HCT116 (cell line): ENCODE measurements at regions not wholly inside any gene's neighbourhood (a gene's known extent, or its start where the extent isn't known, plus 50 kb on each side); places are given as distances from the start of the nearest gene placed in this dataset.

Experiments used
- ATAC-seq: fragments of 200-7000 bp; cut with Tn5 transposase; 2 replicates; pipeline ENCODE4 v1.9.1; 2020; ENCODE audit warnings: mild to moderate bottlenecking, moderate library complexity
- BruUV-seq: library from RNA; stranded (reverse); fragments of 400-500 nt; replicated peaks from 2 replicates; lab custom pipeline; 2021; lab: Mats Ljungman, UMichigan
- CTCF ChIA-PET: fragments of 300-600 bp; sonication (Branson Sonifier 250); formaldehyde crosslinking; loops from one replicate; lab custom pipeline; 2021; ENCODE audit warnings: antibody characterized with exemption; lab: Charles Lee
- POLR2A ChIA-PET: fragments of 300-600, 350-600 bp; sonication (Branson Sonifier 250); formaldehyde crosslinking; loops from one replicate; lab custom pipeline; 2021; ENCODE audit warnings: antibody characterized with exemption; lab: Charles Lee
- RAD21 ChIA-PET, 2 experiments: fragments of 300-600 bp; sonication (Branson Sonifier 250); formaldehyde crosslinking; loops; one replicate each; lab custom pipeline; 2023; ENCODE audit warnings: low total read pairs in 2 of 2; ENCODE audit not compliant: uncharacterized antibody in 2 of 2, unreplicated experiment in 2 of 2, low non-redundant PET in 1 of 2; lab: Charles Lee
- DNase-seq: peaks from one replicate; pipeline ENCODE4 v3.0.0-alpha.2; 2010; ENCODE audit warnings: low read depth, low spot score
- H2AFZ ChIP-seq: fragments of 200-600 bp; shearing (Covaris generic), sonication (generic); 2 replicates; pipeline ENCODE4 v1.6.1; 2017; ENCODE audit warnings: low read depth, mixed run types, mixed read lengths, antibody characterized with exemption, low read length; ENCODE audit not compliant: poor library complexity, severe bottlenecking
- H3K27ac ChIP-seq: 2 replicates; pipeline ENCODE4 v1.5.1; 2012; ENCODE audit warnings: low read depth, low read length
- H3K27me3 ChIP-seq: fragments of 200-600 bp; sonication (generic); 2 replicates; pipeline ENCODE4 v1.6.1; 2016; ENCODE audit warnings: mixed run types, low read length, mixed read lengths; ENCODE audit not compliant: insufficient read depth
- H3K36me3 ChIP-seq, 2 experiments: fragments of 200-500 bp in 1 of 2; fragments of 200-600 bp in 1 of 2; sonication (Bioruptor generic) in 1 of 2; sonication (generic) in 1 of 2; 2 replicates each; pipeline versions ENCODE4 v1.5.1 to v1.6.1; 2014 to 2016; ENCODE audit warnings: low read length in 2 of 2, inconsistent platforms in 1 of 2, mixed read lengths in 1 of 2, mixed run types in 1 of 2; ENCODE audit not compliant: insufficient read depth in 2 of 2, control insufficient read depth in 1 of 2
- H3K4me1 ChIP-seq, 2 experiments: fragments of 200-600 bp in 1 of 2; sonication (generic) in 1 of 2; 2 replicates each; pipeline versions ENCODE4 v1.5.1 to v1.6.1; 2012 to 2017; ENCODE audit warnings: low read length in 2 of 2, inconsistent platforms in 1 of 2, mild to moderate bottlenecking in 1 of 2, mixed read lengths in 1 of 2, mixed run types in 1 of 2, moderate library complexity in 1 of 2; ENCODE audit not compliant: insufficient read depth in 2 of 2, control insufficient read depth in 1 of 2
- H3K4me2 ChIP-seq: fragments of 200-600 bp; sonication (generic); 2 replicates; pipeline ENCODE4 v1.6.1; 2017; ENCODE audit warnings: mixed run types, low read length, mixed read lengths
- H3K4me3 ChIP-seq, 2 experiments: fragments of 200-600 bp in 1 of 2; sonication (generic) in 1 of 2; replicated peaks in 1 of 2; 2 replicates each; pipeline ENCODE4 v1.5.1; 2011 to 2016; ENCODE audit warnings: low read length in 2 of 2, control low read depth in 1 of 2, low read depth in 1 of 2, mild to moderate bottlenecking in 1 of 2, mixed read lengths in 1 of 2, mixed run types in 1 of 2
- H3K79me2 ChIP-seq: fragments of 200-600 bp; sonication (generic); 2 replicates; pipeline ENCODE4 v1.6.1; 2017; ENCODE audit warnings: mild to moderate bottlenecking, mixed run types, low read length, moderate library complexity, mixed read lengths; ENCODE audit not compliant: insufficient read depth
- H3K9ac ChIP-seq: fragments of 200-600 bp; sonication (generic); 2 replicates; pipeline ENCODE4 v1.6.1; 2016; ENCODE audit warnings: low read length, mixed read lengths
- H3K9me2 ChIP-seq: fragments of 200-600 bp; sonication (generic), shearing (Covaris generic); 2 replicates; pipeline ENCODE4 v1.6.1; 2017; ENCODE audit warnings: mixed run types, mild to moderate bottlenecking, moderate library complexity; ENCODE audit not compliant: insufficient read depth
- H3K9me3 ChIP-seq, 2 experiments: fragments of 200-500 bp in 1 of 2; fragments of 200-600 bp in 1 of 2; sonication (Bioruptor generic) in 1 of 2; sonication (generic) in 1 of 2; 2 replicates each; pipeline ENCODE4 v1.6.1; 2014 to 2017; ENCODE audit warnings: low read length in 2 of 2, mixed read lengths in 2 of 2, inconsistent platforms in 1 of 2, low read depth in 1 of 2, mild to moderate bottlenecking in 1 of 2, mixed run types in 1 of 2, moderate library complexity in 1 of 2; ENCODE audit not compliant: control insufficient read depth in 1 of 2, insufficient read depth in 1 of 2
- H4K20me1 ChIP-seq: fragments of 200-600 bp; sonication (generic), shearing (Covaris generic); 2 replicates; pipeline ENCODE4 v1.6.1; 2017; ENCODE audit warnings: mixed run types, mild to moderate bottlenecking, moderate library complexity; ENCODE audit not compliant: insufficient read depth
- ATF3 ChIP-seq: IDR thresholded peaks from 2 replicates; pipeline ENCODE4 v1.6.1; 2012
- CEBPB ChIP-seq: IDR thresholded peaks from 2 replicates; pipeline ENCODE4 v1.6.1; 2012; ENCODE audit warnings: low read depth
- EGR1 ChIP-seq: IDR thresholded peaks from 2 replicates; pipeline ENCODE4 v1.6.1; 2012; ENCODE audit warnings: low read depth
- EZH2 ChIP-seq: fragments of 200-600 bp; sonication (generic); IDR thresholded peaks from 2 replicates; pipeline ENCODE4 v1.6.1; 2017; ENCODE audit warnings: antibody characterized with exemption, mixed run types
- EZH2phosphoT487 ChIP-seq: fragments of 200-600 bp; IDR thresholded peaks from 2 replicates; pipeline ENCODE4 v1.6.1; 2018; ENCODE audit warnings: antibody characterized with exemption, borderline replicate concordance
- FOSL1 ChIP-seq: IDR thresholded peaks from 2 replicates; pipeline ENCODE4 v1.6.1; 2012; ENCODE audit warnings: low read depth
- JUND ChIP-seq: IDR thresholded peaks from 2 replicates; pipeline ENCODE4 v1.6.1; 2012
- POLR2AphosphoS5 ChIP-seq: IDR thresholded peaks from 2 replicates; pipeline ENCODE4 v1.6.1; 2011; ENCODE audit warnings: mild to moderate bottlenecking, low read depth, low read length, moderate library complexity
- REST ChIP-seq: IDR thresholded peaks from 2 replicates; pipeline ENCODE4 v1.6.1; 2012; ENCODE audit warnings: low read depth
- SIN3A ChIP-seq: IDR thresholded peaks from 2 replicates; pipeline ENCODE4 v1.6.1; 2012; ENCODE audit warnings: low read depth
- SP1 ChIP-seq: IDR thresholded peaks from 2 replicates; pipeline ENCODE4 v1.6.1; 2012; ENCODE audit warnings: low read depth
- TCF7L2 ChIP-seq: IDR thresholded peaks from 2 replicates; pipeline ENCODE4 v1.7.0; 2011; ENCODE audit warnings: borderline replicate concordance, inconsistent platforms; ENCODE audit not compliant: insufficient read depth, insufficient read length; ENCODE audit errors: extremely low read depth
- YY1 ChIP-seq: IDR thresholded peaks from 2 replicates; pipeline ENCODE4 v1.6.1; 2011; ENCODE audit warnings: low read length, low read depth, moderate library complexity, mild to moderate bottlenecking; ENCODE audit not compliant: insufficient replicate concordance; ENCODE audit errors: extremely low read depth
- ZBTB33 ChIP-seq: IDR thresholded peaks from 2 replicates; pipeline ENCODE4 v1.6.1; 2011; ENCODE audit warnings: mild to moderate bottlenecking, low read length, moderate library complexity; ENCODE audit not compliant: insufficient replicate concordance; ENCODE audit errors: extremely low read depth
- intact Hi-C: fragments of 100-400 bp; cut with micrococcal nuclease; formaldehyde crosslinking; loops from 2 replicates; pipeline ENCODE4 v1.10.0; 2022
- TF ChIP-seq, protein P1 (sequence below): IDR thresholded peaks from 2 replicates; pipeline ENCODE4 v1.6.1; 2012
- TF ChIP-seq, protein P2 (sequence below), 3 experiments: fragments of 200-600 bp in 1 of 3; sonication (generic) in 1 of 3; IDR thresholded peaks in 2 of 3; conservative IDR thresholded peaks in 1 of 3; 2 replicates each; pipeline ENCODE4 v1.5.1; 2012 to 2017; ENCODE audit warnings: low read depth in 2 of 3, low read length in 2 of 3, antibody characterized with exemption in 1 of 3, borderline replicate concordance in 1 of 3, control low read depth in 1 of 3, mild to moderate bottlenecking in 1 of 3, mixed read lengths in 1 of 3, mixed run types in 1 of 3, moderate library complexity in 1 of 3; ENCODE audit not compliant: insufficient read depth in 1 of 3

- ChIA-PET CTCF (no interaction called here), POLR2A (no interaction called here), RAD21 (no interaction called here)
- H4K20me1 ChIP-seq = no peaks in the 10 kb centered on the region
- intact Hi-C loops = no loop called here
- no peak for DNase-seq
- H3K9ac ChIP-seq = no peak overlapping the region
- H3K4me3 ChIP-seq = no peak overlapping the region
- TF ChIP-seq EGR1 = no peak
- TF ChIP-seq, protein P1, sequence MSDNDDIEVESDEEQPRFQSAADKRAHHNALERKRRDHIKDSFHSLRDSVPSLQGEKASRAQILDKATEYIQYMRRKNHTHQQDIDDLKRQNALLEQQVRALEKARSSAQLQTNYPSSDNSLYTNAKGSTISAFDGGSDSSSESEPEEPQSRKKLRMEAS = no peak
- no peak for TF ChIP-seq SP1
- TF ChIP-seq POLR2AphosphoS5 = no peak
- no peak for TF ChIP-seq CEBPB
- TF ChIP-seq, protein P2, sequence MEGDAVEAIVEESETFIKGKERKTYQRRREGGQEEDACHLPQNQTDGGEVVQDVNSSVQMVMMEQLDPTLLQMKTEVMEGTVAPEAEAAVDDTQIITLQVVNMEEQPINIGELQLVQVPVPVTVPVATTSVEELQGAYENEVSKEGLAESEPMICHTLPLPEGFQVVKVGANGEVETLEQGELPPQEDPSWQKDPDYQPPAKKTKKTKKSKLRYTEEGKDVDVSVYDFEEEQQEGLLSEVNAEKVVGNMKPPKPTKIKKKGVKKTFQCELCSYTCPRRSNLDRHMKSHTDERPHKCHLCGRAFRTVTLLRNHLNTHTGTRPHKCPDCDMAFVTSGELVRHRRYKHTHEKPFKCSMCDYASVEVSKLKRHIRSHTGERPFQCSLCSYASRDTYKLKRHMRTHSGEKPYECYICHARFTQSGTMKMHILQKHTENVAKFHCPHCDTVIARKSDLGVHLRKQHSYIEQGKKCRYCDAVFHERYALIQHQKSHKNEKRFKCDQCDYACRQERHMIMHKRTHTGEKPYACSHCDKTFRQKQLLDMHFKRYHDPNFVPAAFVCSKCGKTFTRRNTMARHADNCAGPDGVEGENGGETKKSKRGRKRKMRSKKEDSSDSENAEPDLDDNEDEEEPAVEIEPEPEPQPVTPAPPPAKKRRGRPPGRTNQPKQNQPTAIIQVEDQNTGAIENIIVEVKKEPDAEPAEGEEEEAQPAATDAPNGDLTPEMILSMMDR (IDR thresholded peaks at IDR 0.05 in 2 of 3, conservative IDR thresholded peaks at IDR 0.05 in 1 of 3; ENCODE audit: borderline replicate concordance in 1 of 3, insufficient read depth in 1 of 3, low read depth in 2 of 3, low read length in 2 of 3) = no peak
- no peak for TF ChIP-seq TCF7L2
- no peak for TF ChIP-seq YY1
- no peak for TF ChIP-seq JUND
- TF ChIP-seq FOSL1 = no peak
- TF ChIP-seq REST = no peak
- TF ChIP-seq EZH2 = no peak
- TF ChIP-seq ZBTB33 = no peak
- no peak for TF ChIP-seq EZH2phosphoT487
- TF ChIP-seq ATF3 = no peak
- TF ChIP-seq SIN3A = no peak
- BruUV-seq = no TSS peak
- no peak for ATAC-seq
- H3K27ac ChIP-seq = no peak overlapping the region
- no peaks in the 10 kb centered on the region for H3K4me1 ChIP-seq
- H3K4me2 ChIP-seq = no peak overlapping the region
- no peaks in the 10 kb centered on the region for H3K9me2 ChIP-seq
- peaks cover 4 to 16% of the 10 kb centered on the region in 2 experiments; a peak in 2 of 4 replicates for H3K9me3 ChIP-seq
- H3K79me2 ChIP-seq = no peaks in the 10 kb centered on the region
- no peaks in the 10 kb centered on the region for H3K27me3 ChIP-seq
- no peaks in the 10 kb centered on the region for H3K36me3 ChIP-seq
- no peak overlapping the region for H2AFZ ChIP-seq
Observed at GRCh38 chr2:77938462-77938861, 416.3 kb upstream of the LRRTM4 start.
